Adrenal gland (tissue), 5 donors: ENCODE measurements at regions not wholly inside any gene's neighbourhood (a gene's known extent, or its start where the extent isn't known, plus 50 kb on each side); places are given as distances from the start of the nearest gene placed in this dataset.

Source experiments
- CTCF ChIP-seq, 6 experiments: fragments of 450-650 bp in 4 of 6; fragments of 200-600 bp in 2 of 6; sonication (generic) in 1 of 6; IDR thresholded peaks; 1 replicate in 5 of 6; 2 replicates in 1 of 6; pipeline versions ENCODE4 v1.5.1 to v1.8.0; 2016 to 2021; ENCODE audit warnings: antibody characterized with exemption in 6 of 6, mild to moderate bottlenecking in 2 of 6, moderate library complexity in 1 of 6
- POLR2A ChIP-seq, 2 donors: fragments of 450-650 bp; IDR thresholded peaks; one replicate each; pipeline ENCODE4 v1.6.1; 2017; ENCODE audit warnings: antibody characterized with exemption in 2 of 2, mild to moderate bottlenecking in 2 of 2, moderate library complexity in 1 of 2
- donor health status: DM: no; HTN: no; CAD: no.

DNA sequence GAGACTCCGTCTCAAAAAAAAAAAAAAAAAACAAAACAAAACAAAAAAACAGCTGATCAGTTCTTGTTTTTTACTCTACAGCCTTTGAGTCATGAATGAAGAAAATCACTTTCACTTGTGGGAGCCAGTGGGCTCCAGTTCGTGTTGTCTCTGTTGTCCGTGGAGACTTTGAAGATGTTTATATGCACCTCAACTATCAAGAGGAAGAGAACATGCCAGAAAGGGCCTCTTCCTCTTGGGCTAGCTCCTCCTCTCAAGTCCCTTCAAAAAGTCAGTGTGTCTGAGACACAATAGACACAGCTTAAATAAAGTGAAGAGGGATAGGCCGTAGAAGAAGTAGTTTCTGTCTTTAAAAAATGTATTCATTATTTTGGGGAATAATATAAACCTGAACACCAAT, 182.7 kb downstream of the KDR start:
- TF ChIP-seq CTCF (IDR thresholded peaks at IDR 0.05), result no peak
- no peak for TF ChIP-seq POLR2A (IDR thresholded peaks at IDR 0.05)
